ENCODE measurements at regions not wholly inside any gene's neighbourhood (a gene's known extent, or its start where the extent isn't known, plus 50 kb on each side); places are given as distances from the start of the nearest gene placed in this dataset.

DNA sequence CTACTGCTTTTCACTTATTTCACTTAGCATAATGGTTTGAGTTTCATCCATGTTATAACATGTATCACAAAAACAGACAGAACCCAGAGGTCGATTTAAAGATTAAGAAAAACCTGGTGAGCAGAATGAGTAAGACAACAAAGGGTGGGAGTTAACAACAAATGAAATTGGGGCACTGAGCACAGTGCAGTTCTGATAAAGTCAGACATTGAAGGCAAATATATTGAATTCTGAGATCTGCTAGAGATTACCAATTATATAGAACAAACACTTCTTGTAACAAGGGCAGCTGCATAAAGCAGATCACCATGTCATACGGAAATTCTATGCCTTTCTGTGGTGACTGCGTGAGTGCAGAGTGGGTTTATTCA, 517.3 kb upstream of the RORB start:
- no peaks in the 10 kb centered on the region for H3K27me3 ChIP-seq (ENCODE audit: control insufficient read depth, low read length)
- H3K27ac ChIP-seq (ENCODE audit: low read depth, low read length) = no peak overlapping the region
- H4K20me1 ChIP-seq (ENCODE audit: control insufficient read depth, insufficient read depth, low read depth, low read length) = no peaks in the 10 kb centered on the region
- H3K79me2 ChIP-seq (ENCODE audit: control insufficient read depth, low read length) = no peaks in the 10 kb centered on the region
- TF ChIP-seq EZH2phosphoT487 (IDR thresholded peaks at IDR 0.05; ENCODE audit: borderline replicate concordance, low read length) = no peak
- TF ChIP-seq, protein P1, sequence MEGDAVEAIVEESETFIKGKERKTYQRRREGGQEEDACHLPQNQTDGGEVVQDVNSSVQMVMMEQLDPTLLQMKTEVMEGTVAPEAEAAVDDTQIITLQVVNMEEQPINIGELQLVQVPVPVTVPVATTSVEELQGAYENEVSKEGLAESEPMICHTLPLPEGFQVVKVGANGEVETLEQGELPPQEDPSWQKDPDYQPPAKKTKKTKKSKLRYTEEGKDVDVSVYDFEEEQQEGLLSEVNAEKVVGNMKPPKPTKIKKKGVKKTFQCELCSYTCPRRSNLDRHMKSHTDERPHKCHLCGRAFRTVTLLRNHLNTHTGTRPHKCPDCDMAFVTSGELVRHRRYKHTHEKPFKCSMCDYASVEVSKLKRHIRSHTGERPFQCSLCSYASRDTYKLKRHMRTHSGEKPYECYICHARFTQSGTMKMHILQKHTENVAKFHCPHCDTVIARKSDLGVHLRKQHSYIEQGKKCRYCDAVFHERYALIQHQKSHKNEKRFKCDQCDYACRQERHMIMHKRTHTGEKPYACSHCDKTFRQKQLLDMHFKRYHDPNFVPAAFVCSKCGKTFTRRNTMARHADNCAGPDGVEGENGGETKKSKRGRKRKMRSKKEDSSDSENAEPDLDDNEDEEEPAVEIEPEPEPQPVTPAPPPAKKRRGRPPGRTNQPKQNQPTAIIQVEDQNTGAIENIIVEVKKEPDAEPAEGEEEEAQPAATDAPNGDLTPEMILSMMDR (IDR thresholded peaks at IDR 0.05; ENCODE audit: low read depth, low read length, poor library complexity, severe bottlenecking) = no peak
- H3F3A ChIP-seq (ENCODE audit: control insufficient read depth, insufficient read depth) = no peaks in the 10 kb centered on the region
- H3K4me3 ChIP-seq (ENCODE audit: low read length) = no peak overlapping the region
- H3K9me3 ChIP-seq (ENCODE audit: control insufficient read depth, insufficient read depth, low read length) = no peaks in the 10 kb centered on the region; the same call in 1 of the 2 replicates
- H3K4me2 ChIP-seq (ENCODE audit: low read length) = no peak overlapping the region
- no peaks in the 10 kb centered on the region for H3K9me2 ChIP-seq (replicated peaks; ENCODE audit: control insufficient read depth, low read length)
- H3K36me3 ChIP-seq (ENCODE audit: control insufficient read depth, low read length) = no peaks in the 10 kb centered on the region
- no peaks in the 10 kb centered on the region for H3K4me1 ChIP-seq (ENCODE audit: control insufficient read depth, low read length)

DNA sequence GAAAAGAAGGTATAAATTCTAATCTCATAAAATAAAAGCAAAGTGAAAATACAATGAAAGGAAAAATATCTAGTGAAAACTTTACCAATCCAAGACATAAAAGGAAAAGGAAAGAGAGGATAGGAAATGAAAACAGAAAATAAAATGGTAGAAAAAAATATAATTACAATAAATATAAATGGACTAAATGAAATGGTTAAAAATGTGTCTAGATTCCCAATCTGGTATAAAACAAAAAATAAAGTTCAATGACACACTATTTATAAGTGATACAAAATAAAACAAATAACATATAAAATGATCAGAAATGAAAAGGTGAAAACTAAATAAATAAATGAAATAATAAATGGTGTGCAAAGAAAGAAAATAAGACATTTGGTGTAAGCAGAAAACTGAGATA, 516.4 kb upstream of the RORB start:
- Histone ChIP-seq H3K27me3 (ENCODE audit: control insufficient read depth, low read length) (no peaks in the 10 kb centered on the region), H3K36me3 (ENCODE audit: control insufficient read depth, low read length) (no peaks in the 10 kb centered on the region), H3K27ac (ENCODE audit: low read depth, low read length) (no peak overlapping the region), H3K4me3 (ENCODE audit: low read length) (no peak overlapping the region), H3K9me2 (replicated peaks; ENCODE audit: control insufficient read depth, low read length) (no peaks in the 10 kb centered on the region), H4K20me1 (ENCODE audit: control insufficient read depth, insufficient read depth, low read depth, low read length) (no peaks in the 10 kb centered on the region), H3K4me2 (ENCODE audit: low read length) (no peak overlapping the region), H3F3A (ENCODE audit: control insufficient read depth, insufficient read depth) (no peaks in the 10 kb centered on the region), H3K79me2 (ENCODE audit: control insufficient read depth, low read length) (no peaks in the 10 kb centered on the region), H3K9me3 (ENCODE audit: control insufficient read depth, insufficient read depth, low read length) (no peaks in the 10 kb centered on the region; the same call in 1 of the 2 replicates), H3K4me1 (ENCODE audit: control insufficient read depth, low read length) (no peaks in the 10 kb centered on the region)
- no peak for TF ChIP-seq EZH2phosphoT487 (IDR thresholded peaks at IDR 0.05; ENCODE audit: borderline replicate concordance, low read length)
- TF ChIP-seq, protein P1 (IDR thresholded peaks at IDR 0.05; ENCODE audit: low read depth, low read length, poor library complexity, severe bottlenecking) = no peak

DNA sequence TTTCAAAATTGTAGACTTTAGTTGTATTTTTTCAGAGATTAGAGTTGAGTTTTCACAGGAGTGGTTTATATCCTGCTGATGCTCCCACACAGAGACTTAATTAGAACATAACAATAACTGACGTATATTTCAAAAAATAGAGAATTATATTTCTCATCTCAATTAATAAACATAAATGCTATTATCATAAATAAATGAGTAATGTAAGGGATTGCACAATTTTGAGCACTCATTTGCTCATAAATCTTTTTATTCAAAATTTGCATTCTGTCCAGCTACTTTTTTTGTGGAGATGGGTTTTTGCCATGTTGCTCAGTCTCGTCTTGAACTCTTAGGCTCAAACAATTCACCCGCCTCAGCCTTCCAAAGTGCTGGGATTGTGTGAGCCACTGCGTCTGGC, 515.7 kb upstream of the RORB start:
- no peaks in the 10 kb centered on the region for H3K79me2 ChIP-seq (ENCODE audit: control insufficient read depth, low read length)
- H3K27me3 ChIP-seq (ENCODE audit: control insufficient read depth, low read length) = no peaks in the 10 kb centered on the region
- H3K36me3 ChIP-seq (ENCODE audit: control insufficient read depth, low read length) = no peaks in the 10 kb centered on the region
- no peaks in the 10 kb centered on the region for H4K20me1 ChIP-seq (ENCODE audit: control insufficient read depth, insufficient read depth, low read depth, low read length)
- no peak overlapping the region for H3K4me3 ChIP-seq (ENCODE audit: low read length)
- no peaks in the 10 kb centered on the region for H3F3A ChIP-seq (ENCODE audit: control insufficient read depth, insufficient read depth)
- no peaks in the 10 kb centered on the region for H3K9me2 ChIP-seq (replicated peaks; ENCODE audit: control insufficient read depth, low read length)
- no peak overlapping the region for H3K4me2 ChIP-seq (ENCODE audit: low read length)
- no peak overlapping the region for H3K27ac ChIP-seq (ENCODE audit: low read depth, low read length)
- no peak for TF ChIP-seq EZH2phosphoT487 (IDR thresholded peaks at IDR 0.05; ENCODE audit: borderline replicate concordance, low read length)
- TF ChIP-seq, protein P1 (IDR thresholded peaks at IDR 0.05; ENCODE audit: low read depth, low read length, poor library complexity, severe bottlenecking) = no peak
- no peaks in the 10 kb centered on the region; the same call in 1 of the 2 replicates for H3K9me3 ChIP-seq (ENCODE audit: control insufficient read depth, insufficient read depth, low read length)
- no peaks in the 10 kb centered on the region for H3K4me1 ChIP-seq (ENCODE audit: control insufficient read depth, low read length)

- Histone ChIP-seq H3K27me3 (ENCODE audit: control insufficient read depth, low read length) (no peaks in the 10 kb centered on the region), H3K9me3 (ENCODE audit: control insufficient read depth, insufficient read depth, low read length) (no peaks in the 10 kb centered on the region), H3F3A (ENCODE audit: control insufficient read depth, insufficient read depth) (no peaks in the 10 kb centered on the region), H3K27ac (ENCODE audit: low read depth, low read length) (no peak overlapping the region), H3K4me1 (ENCODE audit: control insufficient read depth, low read length) (no peaks in the 10 kb centered on the region), H3K9me2 (replicated peaks; ENCODE audit: control insufficient read depth, low read length) (no peaks in the 10 kb centered on the region), H3K4me3 (ENCODE audit: low read length) (no peak overlapping the region), H3K79me2 (ENCODE audit: control insufficient read depth, low read length) (no peaks in the 10 kb centered on the region), H3K36me3 (ENCODE audit: control insufficient read depth, low read length) (no peaks in the 10 kb centered on the region), H4K20me1 (ENCODE audit: control insufficient read depth, insufficient read depth, low read depth, low read length) (no peaks in the 10 kb centered on the region), H3K4me2 (ENCODE audit: low read length) (no peak overlapping the region)
- TF ChIP-seq, protein P1 (IDR thresholded peaks at IDR 0.05; ENCODE audit: low read depth, low read length, poor library complexity, severe bottlenecking) = no peak
- no peak for TF ChIP-seq EZH2phosphoT487 (IDR thresholded peaks at IDR 0.05; ENCODE audit: borderline replicate concordance, low read length)
These were observed 501.3 kb upstream of the RORB start for GRCh38 chr9:73995836-73996235.

Measured in DOHH2 (cell line).